DMS53 (cell line): ENCODE measurements at regions not wholly inside any gene's neighbourhood (a gene's known extent, or its start where the extent isn't known, plus 50 kb on each side); places are given as distances from the start of the nearest gene placed in this dataset.

Experiments
- DNase-seq: peaks from one replicate; lab custom pipeline; 2025; lab: John Stamatoyannopoulos, UW

- no peak for DNase-seq
Observed at GRCh38 chr15:94677202-94677790, 445.9 kb downstream of the MCTP2 start.

- no peak for DNase-seq
Observed at GRCh38 chr15:94682171-94682570, 450.8 kb downstream of the MCTP2 start.

GRCh38 chr15:94683902-94684301, 452.5 kb downstream of the MCTP2 start:
- no peak for DNase-seq

DNA sequence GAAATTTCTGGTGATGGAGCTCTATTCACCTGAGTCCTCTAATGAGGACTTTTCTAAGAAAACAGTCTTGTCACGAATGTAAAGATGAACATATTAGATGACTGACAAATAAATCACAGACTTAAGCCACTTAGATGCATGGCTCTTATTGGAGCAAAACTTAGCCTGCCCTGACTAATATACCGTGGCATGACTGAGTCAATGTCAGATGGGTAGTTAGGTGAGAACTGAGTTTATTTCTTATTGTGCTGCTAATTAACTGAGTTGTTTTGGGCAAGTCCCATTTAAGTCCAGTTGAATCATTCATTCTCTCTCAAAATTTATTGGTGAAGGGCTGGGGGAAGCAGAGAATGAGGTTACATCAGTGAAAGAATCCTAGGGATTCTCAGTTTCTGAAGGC, 459.8 kb downstream of the MCTP2 start:
- DNase-seq, result no peak

- no peak for DNase-seq
Observed at GRCh38 chr15:94692710-94693109, 461.3 kb downstream of the MCTP2 start.

GRCh38 chr15:94700211-94700610, 468.9 kb downstream of the MCTP2 start:
- no peak for DNase-seq

DNA sequence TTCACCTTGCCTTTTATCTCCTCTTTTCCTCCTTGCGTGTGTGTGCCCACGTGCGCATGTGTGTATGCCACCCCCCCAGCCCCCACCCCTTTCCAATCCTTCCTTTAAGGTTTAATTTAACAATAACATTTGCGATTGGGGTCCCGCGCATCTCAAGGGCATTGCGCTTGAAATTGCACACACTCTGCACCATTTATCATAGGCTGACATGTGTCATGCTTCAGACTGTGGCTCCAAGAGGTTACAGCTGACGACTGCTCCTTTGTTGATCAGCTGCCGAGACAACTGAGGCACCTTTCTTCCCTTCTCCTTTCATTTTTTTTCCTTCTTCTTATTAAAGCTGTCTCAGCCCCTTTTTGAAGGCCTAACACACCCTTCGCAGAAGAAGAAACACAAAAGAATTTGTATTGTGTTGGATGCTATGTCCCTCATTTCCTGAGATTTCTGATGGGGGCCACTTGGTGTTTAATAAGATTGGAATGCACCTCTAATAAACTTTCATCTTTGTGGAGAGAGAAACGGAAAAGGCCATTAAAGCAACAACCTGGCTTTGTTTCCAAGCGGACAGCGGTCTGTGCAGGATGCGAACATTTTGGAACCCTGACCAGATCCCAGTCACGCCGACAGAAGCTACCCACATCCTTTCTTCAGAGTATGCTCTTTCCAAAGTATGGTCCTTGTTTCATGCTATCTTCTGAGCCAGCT, 470.1 kb downstream of the MCTP2 start:
- no peak for DNase-seq

DNA sequence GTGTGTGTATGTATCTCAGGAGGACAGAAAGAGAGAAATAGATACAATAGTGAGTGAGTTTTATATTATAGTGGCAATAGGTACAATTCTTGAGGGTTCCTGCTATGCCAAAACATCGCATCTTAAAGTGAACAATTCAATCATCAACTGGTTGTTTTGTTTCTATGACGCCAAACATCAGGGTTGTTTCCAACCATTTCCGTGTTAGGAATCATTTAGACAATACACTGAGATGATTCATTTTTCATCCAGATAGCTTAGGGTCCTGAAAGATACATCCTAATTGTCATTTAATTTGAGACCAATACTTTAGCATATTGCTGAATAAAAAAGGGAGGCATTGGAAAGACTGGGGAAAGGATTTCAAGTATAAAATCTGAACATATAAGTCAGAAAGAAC, 472.2 kb downstream of the MCTP2 start:
- DNase-seq, result no peak

DNA sequence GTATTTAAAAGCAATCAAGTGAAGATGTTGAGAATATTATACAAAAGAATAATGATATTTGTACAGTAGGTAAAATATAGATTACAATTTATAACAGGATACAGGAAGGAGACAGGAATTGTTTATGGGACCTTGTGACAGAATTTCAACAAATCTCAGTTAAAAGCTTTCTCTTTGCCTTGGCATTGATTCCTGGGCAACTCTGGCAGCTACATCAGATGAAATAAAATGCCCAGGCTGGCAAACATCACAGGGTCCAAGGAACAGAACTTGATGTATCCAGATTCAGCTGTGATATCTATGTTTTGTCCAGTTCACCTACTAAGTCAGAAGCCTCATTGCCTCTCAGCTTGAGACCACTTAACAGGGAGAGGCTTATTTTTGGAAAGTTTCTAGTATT, 473.1 kb downstream of the MCTP2 start:
- no peak for DNase-seq

GRCh38 chr15:94704946-94705345, 473.6 kb downstream of the MCTP2 start:
- no peak for DNase-seq

- DNase-seq, result no peak
Observed at GRCh38 chr15:94709319-94709718, 478.0 kb downstream of the MCTP2 start.

GRCh38 chr15:94722024-94722636, 490.8 kb downstream of the MCTP2 start:
- no peak for DNase-seq

- DNase-seq, result no peak
Observed at GRCh38 chr15:94723801-94724200, 492.4 kb downstream of the MCTP2 start.

- no peak for DNase-seq
Observed at GRCh38 chr15:94731286-94731685, 499.9 kb downstream of the MCTP2 start.

- no peak for DNase-seq
Observed at GRCh38 chr15:94734460-94734859, 503.1 kb downstream of the MCTP2 start.

DNA sequence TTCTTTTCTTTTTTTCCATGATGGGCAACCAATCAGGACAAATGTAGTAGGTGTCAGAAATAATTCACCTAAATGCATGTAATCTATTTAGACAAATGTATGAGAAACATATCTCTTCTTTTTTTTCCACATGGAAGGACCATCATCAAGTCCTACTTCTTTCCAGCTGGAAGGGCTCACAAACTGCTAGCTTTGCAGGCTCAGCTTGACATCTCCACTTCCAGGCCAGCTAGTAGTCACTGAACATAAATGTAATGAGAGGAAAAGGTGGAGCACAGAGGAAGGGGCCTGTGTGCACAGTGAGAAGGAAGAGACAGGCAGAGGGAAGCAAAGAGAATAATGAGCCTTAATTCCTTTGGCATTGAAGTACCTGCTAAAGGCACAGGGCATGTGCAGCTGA, 504.9 kb downstream of the MCTP2 start:
- DNase-seq, result no peak

DNA sequence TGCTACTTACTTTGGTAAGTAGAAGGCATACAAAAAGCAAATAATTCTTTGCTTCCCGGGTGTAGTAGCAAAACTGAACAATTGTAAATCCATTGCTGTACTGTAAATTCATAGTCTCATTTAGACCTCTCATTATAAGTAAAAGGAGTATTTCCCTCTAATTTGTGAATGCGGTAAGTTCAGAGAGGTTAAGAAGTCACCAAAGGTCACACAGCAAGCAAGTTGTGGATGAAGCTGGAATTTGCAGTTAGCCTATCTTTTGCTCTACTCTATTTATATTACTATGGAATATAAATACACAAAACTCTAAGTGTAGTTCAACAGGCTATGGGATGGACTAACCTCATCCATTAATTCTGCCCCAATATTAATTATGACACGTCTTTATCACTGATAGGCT, 508.3 kb downstream of the MCTP2 start:
- DNase-seq, result no peak

GRCh38 chr15:94740469-94740868, 509.1 kb downstream of the MCTP2 start:
- DNase-seq, result no peak

DNA sequence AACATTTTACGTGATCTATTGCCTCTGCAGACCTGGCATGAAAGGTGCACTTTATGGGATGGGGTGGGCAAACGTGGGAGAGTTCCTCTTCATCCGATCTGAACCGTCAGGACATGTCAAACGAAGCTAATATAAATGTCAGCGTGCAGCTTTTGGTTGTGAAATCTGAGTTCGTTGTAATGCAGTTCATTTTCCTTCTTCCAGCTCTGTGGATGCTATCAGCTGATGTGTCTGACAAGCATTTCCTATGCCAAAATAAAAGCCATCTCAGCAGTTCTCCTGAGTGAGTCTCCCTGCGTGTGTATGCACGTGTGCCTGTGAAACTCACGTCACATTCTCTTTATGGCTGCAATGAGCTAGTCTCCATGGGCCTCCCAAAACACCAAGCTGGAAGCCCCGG, 512.3 kb downstream of the MCTP2 start:
- DNase-seq, result no peak

DNA sequence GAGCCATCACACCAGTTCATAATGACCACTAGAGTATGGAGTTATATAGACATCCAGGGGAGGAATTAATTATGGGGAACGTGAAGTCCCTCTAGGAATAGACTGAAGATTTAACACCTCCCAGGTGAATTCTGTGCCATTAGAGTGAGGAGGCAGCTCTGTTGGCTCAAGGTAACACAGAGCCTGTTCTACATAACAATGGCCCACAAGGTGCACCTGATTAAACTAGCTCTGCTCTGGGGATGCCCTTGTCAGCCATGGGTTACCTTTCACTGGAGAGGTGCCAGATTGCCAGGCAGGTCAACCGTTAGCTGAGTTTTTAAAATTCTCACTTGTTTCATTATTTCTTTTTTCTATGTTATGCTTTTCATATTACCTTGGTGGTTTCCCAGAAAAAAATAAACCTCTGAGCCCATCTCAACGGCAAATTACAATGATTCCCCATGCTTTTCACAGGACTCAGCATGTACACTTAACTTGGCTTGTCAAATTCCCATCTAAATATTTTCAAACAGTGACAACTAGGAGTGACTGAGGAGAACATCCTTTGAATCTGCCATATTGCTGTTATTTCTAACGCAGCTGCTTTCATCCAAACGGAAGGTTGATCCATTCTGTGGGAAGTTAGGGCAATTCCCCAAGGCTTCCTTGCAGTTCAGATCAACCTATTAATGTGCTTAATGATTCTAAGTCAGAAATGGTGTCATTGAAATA, 512.9 kb downstream of the MCTP2 start:
- no peak for DNase-seq

GRCh38 chr15:94745371-94745770, 514.0 kb downstream of the MCTP2 start:
- no peak for DNase-seq

DNA sequence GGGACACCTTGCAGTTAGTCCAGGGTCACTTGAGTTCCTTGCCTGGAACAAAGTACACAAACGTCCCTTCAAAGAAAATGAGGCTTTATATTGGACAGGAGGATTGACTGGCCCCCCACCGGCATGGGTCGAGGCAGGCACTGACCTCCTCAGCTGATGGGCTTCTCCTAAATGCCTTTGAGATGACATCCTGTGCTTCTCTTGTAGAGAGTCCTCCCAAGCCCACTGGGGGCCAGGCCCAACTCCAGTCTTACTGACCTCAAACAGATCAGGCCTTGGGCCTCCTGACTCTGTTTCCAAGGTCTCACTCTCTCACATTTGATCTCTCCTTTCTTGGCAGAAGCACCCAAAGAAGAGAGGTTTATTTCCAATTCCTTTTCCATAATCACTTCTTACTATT, 516.1 kb downstream of the MCTP2 start:
- no peak for DNase-seq
